Activated CD4-positive, alpha-beta T cell treated with anti-CD3 and anti-CD28 coated beads, Interleukin-10, Interleukin-2, amounts not matched to agents 100 ng/mL and 50 ng/mL, durations not matched to agents 16 hours and 8 hours (primary cell): ENCODE measurements at regions not wholly inside any gene's neighbourhood (a gene's known extent, or its start where the extent isn't known, plus 50 kb on each side); places are given as distances from the start of the nearest gene placed in this dataset.

ENCODE experiments used
- DNase-seq: peaks from one replicate; pipeline ENCODE4 v3.0.0-alpha.2; 2020

GRCh38 chr6:101322921-101323320 is 70.6 kb upstream of the GRIK2 start:
- no peak for DNase-seq

GRCh38 chr6:101326411-101326810 is 67.1 kb upstream of the GRIK2 start:
- no peak for DNase-seq

DNA sequence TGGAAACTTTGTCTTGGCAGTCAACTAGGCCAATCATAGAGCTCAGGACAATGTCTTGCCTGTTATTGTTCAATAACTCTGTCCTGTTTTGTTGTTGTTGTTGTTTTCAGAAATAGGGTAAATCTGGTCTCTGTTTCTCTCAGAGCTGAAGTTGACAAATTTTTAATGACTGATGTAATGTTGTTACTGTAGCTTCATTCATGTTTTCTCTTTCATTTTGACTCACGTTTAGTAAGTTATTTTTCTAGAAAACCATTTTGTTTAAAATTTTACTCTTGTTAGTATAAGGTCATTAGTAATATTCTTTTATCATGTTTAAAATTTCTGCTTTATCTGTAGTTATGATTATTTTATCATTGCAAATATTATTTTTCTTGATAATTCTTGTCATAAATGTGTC is 51.6 kb upstream of the GRIK2 start:
- DNase-seq, result no peak
